Activated CD4-positive, alpha-beta T cell treated with anti-CD3 and anti-CD28 coated beads for 48 hours (primary cell): ENCODE measurements at regions not wholly inside any gene's neighbourhood (a gene's known extent, or its start where the extent isn't known, plus 50 kb on each side); places are given as distances from the start of the nearest gene placed in this dataset.
A peak's percentile ranks its signal among the peaks of the same experiment; 100 is the strongest.
"Not testable (repeated sequence)": the region's sequence is repeated elsewhere in the genome, so short reads cannot be mapped to it uniquely, and the experiment has no call there.

Experiments
- DNase-seq: peaks from one replicate; pipeline ENCODE4 v3.0.0-alpha.2; 2020

GRCh38 chr9:109599131-109599530, 101.0 kb upstream of the PTPN3 start:
- no peak for DNase-seq

- no peak for DNase-seq
Measured at GRCh38 chr9:109599711-109600110, 101.6 kb upstream of the PTPN3 start.

GRCh38 chr9:109600142-109600541, 102.0 kb upstream of the PTPN3 start:
- DNase-seq: no peak

GRCh38 chr9:109601181-109601580, 103.1 kb upstream of the PTPN3 start:
- DNase-seq: no peak

GRCh38 chr9:109602987-109603386, 104.9 kb upstream of the PTPN3 start:
- no peak for DNase-seq

- DNase-seq: no peak
Measured at GRCh38 chr9:109604131-109604530, 106.0 kb upstream of the PTPN3 start.

- DNase-seq: no peak
Measured at GRCh38 chr9:109604781-109605180, 106.7 kb upstream of the PTPN3 start.

GRCh38 chr9:109609060-109609459, 111.0 kb upstream of the PTPN3 start:
- DNase-seq: no peak

GRCh38 chr9:109616571-109617120, 118.5 kb upstream of the PTPN3 start:
- DNase-seq: no peak

GRCh38 chr9:109619310-109619709, 121.2 kb upstream of the PTPN3 start:
- no peak for DNase-seq

GRCh38 chr9:109624143-109624542, 126.0 kb upstream of the PTPN3 start:
- DNase-seq: no peak

- no peak for DNase-seq
Measured at GRCh38 chr9:109624896-109625295, 126.8 kb upstream of the PTPN3 start.

- no peak for DNase-seq
Measured at GRCh38 chr9:109627042-109627441, 128.9 kb upstream of the PTPN3 start.

GRCh38 chr9:109629615-109630014, 131.5 kb upstream of the PTPN3 start:
- DNase-seq: no peak

- DNase-seq: no peak
Measured at GRCh38 chr9:109632817-109633216, 134.7 kb upstream of the PTPN3 start.

- DNase-seq: no peak
Measured at GRCh38 chr9:109639674-109640579, 140.1 kb upstream of the PALM2AKAP2 start.

GRCh38 chr9:109640580-109641371, 139.2 kb upstream of the PALM2AKAP2 start:
- peak; percentile 8 for DNase-seq

- no peak for DNase-seq
Measured at GRCh38 chr9:109641372-109641659, 138.7 kb upstream of the PALM2AKAP2 start.

GRCh38 chr9:109652112-109652511, 127.9 kb upstream of the PALM2AKAP2 start:
- no peak for DNase-seq

GRCh38 chr9:109652971-109653370, 127.0 kb upstream of the PALM2AKAP2 start:
- DNase-seq: no peak

GRCh38 chr9:109653470-109653869, 126.5 kb upstream of the PALM2AKAP2 start:
- DNase-seq: no peak

- not testable (repeated sequence) for DNase-seq
Measured at GRCh38 chr9:109663978-109664377, 116.0 kb upstream of the PALM2AKAP2 start.

GRCh38 chr9:109665736-109666135, 114.3 kb upstream of the PALM2AKAP2 start:
- DNase-seq: not testable (repeated sequence)

GRCh38 chr9:109681301-109681700, 98.7 kb upstream of the PALM2AKAP2 start:
- DNase-seq: no peak
